Fibroblast of gingiva (primary cell): ENCODE measurements at regions not wholly inside any gene's neighbourhood (a gene's known extent, or its start where the extent isn't known, plus 50 kb on each side); places are given as distances from the start of the nearest gene placed in this dataset.
"Not testable (repeated sequence)": the region's sequence is repeated elsewhere in the genome, so short reads cannot be mapped to it uniquely, and the experiment has no call there.

Experiments
- DNase-seq: peaks from one replicate; pipeline ENCODE4 v3.0.0-alpha.2; 2011; ENCODE audit warnings: low read depth

DNA sequence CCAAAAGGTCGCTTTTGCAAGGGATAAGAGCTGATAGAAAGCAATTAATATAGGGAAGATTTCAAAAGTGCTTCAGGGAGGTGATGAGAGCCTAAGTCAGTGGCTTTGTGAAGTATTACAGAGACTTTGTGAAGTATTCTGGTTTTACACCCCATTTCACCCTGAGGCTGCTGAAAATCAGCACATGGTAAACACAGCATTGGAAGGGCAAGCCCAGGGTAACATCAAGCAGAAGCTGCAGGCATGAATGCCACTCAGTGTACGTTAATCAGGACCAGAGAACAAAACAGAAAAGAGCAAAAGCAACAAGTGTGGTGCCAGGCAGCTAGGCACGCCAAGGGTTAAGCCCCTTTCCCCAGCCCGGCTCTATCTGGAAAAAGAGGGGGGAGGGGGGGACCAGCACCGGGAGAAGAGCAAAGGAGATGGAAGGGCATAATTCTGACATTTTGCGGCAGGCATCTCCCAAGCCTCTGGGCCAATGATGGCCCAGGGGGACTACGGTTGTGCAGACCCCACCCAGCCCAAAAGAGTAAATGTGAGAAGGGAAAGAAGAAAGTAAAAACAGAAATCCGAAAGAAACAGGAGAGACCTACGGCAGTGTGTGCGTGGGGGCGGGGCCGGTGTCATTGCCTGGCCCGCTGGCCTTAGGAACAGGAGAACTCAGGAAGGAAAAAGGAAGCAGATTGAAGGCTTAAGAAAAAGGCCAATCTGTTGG, 58.9 kb downstream of the DHRS2 start:
- DNase-seq: no peak

DNA sequence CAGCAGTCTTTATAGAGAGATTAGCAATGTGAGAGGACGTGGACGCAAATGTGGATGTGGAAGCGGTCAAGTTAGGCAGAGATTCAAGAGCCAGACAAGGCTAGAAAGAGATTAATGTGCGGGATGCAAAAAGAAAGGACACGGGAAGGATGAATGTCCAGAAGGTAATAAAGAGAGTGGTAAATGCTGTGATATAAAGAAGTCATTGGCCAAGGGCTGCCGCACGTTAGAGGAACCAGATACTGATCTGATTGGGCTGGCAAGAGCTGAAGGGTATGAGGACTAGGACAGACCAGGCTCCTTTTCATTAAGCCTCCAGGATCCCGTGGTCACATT, 59.5 kb downstream of the DHRS2 start:
- DNase-seq: no peak

DNA sequence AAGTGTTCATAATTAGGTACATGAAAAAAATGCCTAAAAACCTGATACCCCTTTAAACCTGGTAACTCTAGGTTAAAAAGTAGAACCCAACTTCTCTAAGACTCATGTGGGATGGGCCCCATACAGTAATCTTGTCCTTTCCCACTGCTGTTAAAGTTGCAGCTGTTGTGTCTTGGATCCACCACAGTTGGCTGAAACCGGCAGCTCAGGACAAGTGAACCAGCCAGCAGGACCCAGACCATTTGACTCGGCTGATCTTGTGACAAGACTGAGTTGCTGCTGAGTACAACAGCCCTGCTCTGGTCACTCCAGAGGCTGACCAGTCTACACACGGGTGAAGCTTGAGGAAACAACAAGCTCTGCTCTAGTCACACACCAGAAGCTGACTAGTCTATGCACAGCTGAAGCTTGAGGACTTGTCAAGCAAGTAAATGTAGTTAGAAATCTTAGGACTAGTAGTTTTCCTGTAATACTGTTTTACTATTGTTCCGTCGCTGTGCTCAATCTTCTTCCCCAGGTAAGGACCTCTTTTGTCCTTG, 60.6 kb downstream of the DHRS2 start:
- DNase-seq: no peak

DNA sequence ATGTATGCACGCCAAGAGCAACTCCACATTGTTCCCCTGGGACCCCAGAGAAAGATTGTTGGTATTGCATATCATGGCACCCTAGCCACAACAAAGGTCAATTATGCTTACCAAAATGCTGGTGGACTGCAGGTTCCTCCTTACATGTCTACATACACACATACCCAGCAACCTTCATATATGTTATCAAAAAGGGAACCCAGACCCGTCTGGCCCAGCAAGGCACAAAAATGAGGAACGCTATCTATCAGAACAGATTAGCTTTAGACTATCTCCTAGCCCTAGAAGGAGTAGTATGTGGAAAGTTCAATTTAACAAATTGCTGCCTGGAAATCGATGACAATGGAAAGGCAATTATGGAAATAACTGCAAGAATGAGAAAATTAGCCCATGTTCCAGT, 61.5 kb downstream of the DHRS2 start:
- DNase-seq: no peak

GRCh38 chr14:23702656-23703426, 66.7 kb downstream of the DHRS2 start:
- DNase-seq: no peak

GRCh38 chr14:23704890-23705289, 68.7 kb downstream of the DHRS2 start:
- no peak for DNase-seq

DNA sequence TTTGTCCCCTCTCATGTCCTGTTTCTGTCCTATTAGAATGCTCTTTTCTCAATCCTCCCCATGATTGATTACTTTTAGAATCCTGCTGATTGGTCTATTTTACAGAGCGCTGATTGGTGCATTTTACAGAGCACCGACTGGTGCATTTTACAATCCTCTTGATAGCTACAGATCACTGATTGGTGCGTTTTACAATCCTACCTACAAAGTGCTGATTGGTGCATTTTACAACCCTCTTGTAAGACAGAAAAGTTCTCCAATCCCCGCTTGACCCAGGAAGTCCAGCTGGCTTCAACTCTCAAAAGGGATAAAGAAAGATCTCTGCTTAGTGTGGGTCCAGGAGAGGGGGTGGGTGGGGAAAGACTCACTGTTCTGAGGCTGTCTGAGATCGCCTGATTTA, 71.3 kb downstream of the DHRS2 start:
- DNase-seq: no peak

DNA sequence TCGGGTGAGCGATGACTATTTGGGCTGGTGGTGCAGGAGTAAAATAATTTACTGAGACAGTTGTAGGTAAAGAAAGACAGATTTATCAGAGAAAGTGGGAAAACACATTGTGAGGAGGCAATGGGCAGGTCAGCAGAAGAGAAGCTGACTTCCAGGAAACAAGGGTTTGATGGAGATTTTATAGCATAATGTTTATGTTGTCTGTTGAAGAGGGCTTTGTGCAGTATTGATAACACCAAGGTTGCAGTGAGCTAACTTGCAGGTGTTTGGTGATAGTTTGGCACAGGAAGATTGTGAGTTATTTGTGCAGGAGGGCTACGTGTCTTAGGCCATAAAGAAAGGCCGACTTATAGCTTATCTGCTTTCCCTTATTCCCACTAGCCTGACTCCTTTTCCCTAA, 72.2 kb downstream of the DHRS2 start:
- DNase-seq: no peak

GRCh38 chr14:23709923-23710322, 73.8 kb downstream of the DHRS2 start:
- DNase-seq: no peak

- no peak for DNase-seq
Measured at GRCh38 chr14:23712287-23712686, 76.1 kb downstream of the DHRS2 start.

- no peak for DNase-seq
Measured at GRCh38 chr14:23719225-23719985, 83.2 kb downstream of the DHRS2 start.

DNA sequence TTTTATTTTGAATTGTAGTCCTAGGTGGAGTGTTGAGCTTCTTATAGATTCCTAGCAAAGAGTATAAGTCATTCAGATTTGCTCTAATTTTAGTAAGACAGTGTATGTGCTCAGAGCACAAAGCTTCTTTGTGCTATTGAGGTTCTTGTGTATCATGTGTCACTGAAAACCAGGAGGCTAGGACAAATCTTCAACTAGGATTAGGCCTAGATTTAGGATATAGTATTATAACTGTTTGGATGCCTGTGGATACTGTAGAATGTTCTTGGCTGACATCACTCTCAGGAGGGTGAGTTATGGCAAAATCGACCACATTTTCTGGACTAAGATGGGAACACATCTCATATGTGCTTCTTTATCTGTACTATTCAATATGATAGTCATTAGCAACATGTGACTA, 86.5 kb downstream of the DHRS2 start:
- no peak for DNase-seq

DNA sequence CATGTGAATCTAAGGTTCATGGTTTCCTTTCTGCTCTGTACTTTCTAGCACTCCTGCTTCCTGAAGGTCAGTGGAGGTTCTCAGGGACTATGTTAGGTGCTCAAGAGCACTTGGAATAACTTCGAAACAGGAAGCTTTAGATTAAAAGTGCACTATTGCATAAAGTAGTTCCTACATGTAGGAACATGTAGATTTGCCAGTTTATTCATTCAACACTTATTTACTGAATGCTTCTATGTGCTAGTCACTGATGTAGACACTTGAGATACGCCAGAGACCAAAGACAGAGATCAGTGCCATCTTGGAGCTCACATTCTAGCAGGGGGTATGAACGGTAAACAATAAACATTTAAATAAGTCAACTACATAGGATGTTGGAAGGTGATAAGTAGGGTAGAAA, 87.7 kb downstream of the DHRS2 start:
- DNase-seq: no peak

DNA sequence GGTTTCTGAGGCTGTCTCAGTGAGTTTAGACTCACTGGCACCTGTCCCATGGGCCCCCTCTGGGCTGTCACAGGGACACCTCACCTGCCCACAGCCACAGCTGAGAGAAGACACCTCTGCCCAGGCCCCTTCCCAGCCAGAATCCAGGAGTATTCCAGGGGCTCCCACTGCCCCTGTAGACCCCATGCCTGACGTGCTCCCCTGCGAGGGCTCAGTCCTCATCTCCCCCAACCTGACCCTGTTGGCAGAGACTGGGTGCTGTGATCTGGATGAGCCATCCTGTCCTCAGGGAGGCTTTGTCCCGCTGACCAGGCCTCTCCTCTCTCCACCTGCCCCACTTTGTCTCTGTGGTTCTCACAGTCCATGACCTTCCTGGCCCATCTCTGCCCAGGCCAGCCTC, 89.4 kb downstream of the DHRS2 start:
- DNase-seq: no peak

DNA sequence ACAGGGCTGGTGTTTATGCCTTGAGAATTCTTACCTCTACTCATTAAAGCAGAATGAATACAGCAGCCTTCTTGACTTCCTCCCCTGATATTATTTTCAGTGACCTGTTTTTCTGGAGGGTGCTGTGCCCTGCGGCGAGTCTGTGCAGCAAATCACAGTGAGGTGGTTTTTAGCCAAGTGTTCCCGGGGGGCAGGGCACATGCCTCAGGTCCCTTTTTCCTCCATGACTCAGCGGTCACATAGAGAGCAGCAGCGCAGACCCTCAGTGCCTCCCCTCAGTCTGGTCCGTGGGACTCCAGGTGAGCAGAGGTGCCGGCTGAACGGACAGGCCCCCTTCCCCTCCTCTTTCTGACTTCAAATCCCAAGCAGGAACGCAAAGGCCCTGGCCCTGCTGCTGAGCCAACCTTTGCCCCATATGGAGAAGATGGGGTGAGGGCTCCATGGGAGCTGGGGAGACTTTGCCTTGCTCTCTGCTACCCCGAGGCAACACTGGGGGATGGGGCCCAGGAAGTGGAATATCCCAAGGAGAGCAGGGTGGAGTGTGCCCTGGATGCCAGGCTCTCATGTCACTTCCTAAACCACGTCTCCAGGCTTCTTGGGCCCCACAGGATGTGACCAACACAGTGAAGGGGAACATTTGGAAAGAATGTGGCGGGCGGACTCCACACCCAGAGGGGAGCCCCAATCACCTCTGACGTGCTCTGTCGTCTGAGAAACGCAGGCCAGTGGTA, 90.0 kb downstream of the DHRS2 start:
- no peak for DNase-seq

GRCh38 chr14:23727566-23728335, 91.6 kb downstream of the DHRS2 start:
- DNase-seq: peak; percentile 4

DNA sequence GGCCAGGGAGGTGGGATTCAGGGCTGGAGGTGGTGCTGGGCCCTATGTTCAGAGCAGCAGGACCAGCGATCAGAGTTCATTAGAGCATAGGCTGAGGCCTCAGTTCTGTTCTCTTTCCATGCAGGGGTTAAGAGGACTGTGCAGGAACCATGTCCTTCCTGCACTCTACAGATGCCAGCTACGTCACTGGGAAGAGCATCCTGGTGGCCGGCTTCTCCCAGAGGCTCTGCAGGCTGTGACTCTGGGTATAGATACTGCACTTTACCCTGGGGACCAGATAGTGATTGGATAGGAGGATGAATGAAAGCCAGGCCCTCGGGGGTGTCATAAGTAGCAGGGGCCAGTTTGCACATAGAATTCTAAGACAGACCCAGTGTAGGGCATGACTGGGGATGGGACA, 92.6 kb downstream of the DHRS2 start:
- DNase-seq: no peak

DNA sequence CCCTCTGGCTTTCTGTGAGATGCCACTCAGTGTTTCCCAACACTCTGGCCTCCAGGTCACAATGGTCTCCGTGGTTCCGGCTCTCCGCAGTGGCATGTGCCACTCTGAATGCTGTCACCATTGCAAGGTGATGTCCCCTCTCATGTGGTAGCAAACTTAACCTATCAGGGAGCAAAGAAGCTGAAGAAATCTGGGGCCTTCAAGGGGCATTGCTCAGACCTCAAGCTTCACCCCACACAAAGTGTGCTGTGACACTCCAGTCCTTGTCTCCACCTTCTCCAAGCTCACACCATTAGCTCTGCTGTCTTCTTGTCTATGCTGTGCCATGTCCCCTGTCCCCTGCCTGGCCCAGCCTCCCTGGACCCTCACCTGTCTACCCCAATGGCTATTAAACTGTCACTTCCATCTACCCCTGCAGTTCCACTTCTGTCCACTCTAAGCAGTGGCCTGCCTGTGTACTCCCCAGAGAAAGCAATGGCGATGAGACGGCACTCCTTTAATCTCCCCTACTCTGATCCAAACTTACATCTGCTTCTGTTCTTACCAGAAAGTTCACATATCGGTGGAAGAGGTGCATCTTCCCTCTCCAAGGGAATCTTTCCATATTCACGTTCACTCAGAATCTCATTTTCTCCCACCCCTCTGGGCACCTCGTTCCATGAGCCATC, 93.7 kb downstream of the DHRS2 start:
- DNase-seq: no peak

GRCh38 chr14:23735394-23735793, 99.2 kb downstream of the DHRS2 start:
- no peak for DNase-seq

GRCh38 chr14:23744368-23744767, 108.2 kb downstream of the DHRS2 start:
- not testable (repeated sequence) for DNase-seq

DNA sequence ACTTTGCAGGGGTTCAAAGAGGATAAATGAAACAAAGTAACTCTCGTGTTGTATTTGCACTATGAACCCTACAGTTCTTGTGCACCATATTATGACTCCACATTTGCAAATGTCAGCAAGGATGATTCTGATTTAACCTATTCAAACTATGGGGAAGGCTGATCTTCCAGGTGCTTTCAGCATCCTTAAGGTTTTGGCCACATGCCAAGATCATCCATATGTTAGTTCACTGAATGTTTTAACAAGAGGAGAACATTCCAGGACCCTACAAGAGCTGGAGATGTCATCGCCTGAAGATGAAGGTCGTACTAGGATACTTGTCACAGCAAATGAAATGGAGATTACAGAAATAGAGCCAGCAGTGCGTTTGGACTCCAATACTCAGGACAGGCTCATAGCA, 114.2 kb downstream of the DHRS2 start:
- no peak for DNase-seq
